Thyroid gland (tissue), 4 donors: ENCODE measurements at regions not wholly inside any gene's neighbourhood (a gene's known extent, or its start where the extent isn't known, plus 50 kb on each side); places are given as distances from the start of the nearest gene placed in this dataset.
"Not testable (repeated sequence)": the region's sequence is repeated elsewhere in the genome, so short reads cannot be mapped to it uniquely, and the experiment has no call there.

Experiments
- DNase-seq, 2 donors: peaks; one replicate each; pipeline ENCODE4 v3.0.0-alpha.2; 2019
- H3K27ac ChIP-seq, 3 donors: fragments of 200-600 bp; sonication (generic); 1 replicate in 2 of 3; 2 replicates in 1 of 3; pipeline ENCODE4 v1.5.1; 2016 to 2019; ENCODE audit warnings: mild to moderate bottlenecking in 1 of 3, moderate library complexity in 1 of 3
- H3K27me3 ChIP-seq: fragments of 200-600 bp; sonication (generic); one replicate; pipeline ENCODE4 v1.5.1; 2019
- H3K36me3 ChIP-seq, 2 donors: fragments of 200-600 bp; sonication (generic); one replicate each; pipeline ENCODE4 v1.5.1; 2016 to 2019
- H3K4me1 ChIP-seq, 2 donors: fragments of 200-600 bp; sonication (generic); one replicate each; pipeline ENCODE4 v1.5.1; 2017 to 2019
- H3K4me3 ChIP-seq, 3 donors: fragments of 200-600 bp; sonication (generic); replicated peaks in 1 of 3; 1 replicate in 2 of 3; 2 replicates in 1 of 3; pipeline ENCODE4 v1.5.1; 2016; ENCODE audit warnings: mild to moderate bottlenecking in 1 of 3
- H3K9me3 ChIP-seq: fragments of 200-600 bp; sonication (generic); one replicate; pipeline ENCODE4 v1.5.1; 2017
- CTCF ChIP-seq, 6 experiments: fragments of 200-600 bp in 3 of 6; fragments of 450-650 bp in 3 of 6; sonication (generic) in 3 of 6; IDR thresholded peaks; one replicate each; pipeline ENCODE4 v1.5.1; 2016 to 2019; ENCODE audit warnings: antibody characterized with exemption in 6 of 6, mild to moderate bottlenecking in 2 of 6, inconsistent platforms in 1 of 6, moderate library complexity in 1 of 6
- POLR2A ChIP-seq, 2 donors: fragments of 450-650 bp; IDR thresholded peaks; one replicate each; pipeline ENCODE4 v1.6.1; 2017; ENCODE audit warnings: antibody characterized with exemption in 2 of 2, mild to moderate bottlenecking in 2 of 2, moderate library complexity in 1 of 2
- WGBS, 2 donors: methylation state at CpG; one replicate each; pipeline ENCODE4 v1.1.5; 2017; 5-methylcytosine and 5-hydroxymethylcytosine counted together
- intact Hi-C: fragments of 100-400 bp; cut with DNase I; formaldehyde crosslinking; loops from one replicate; pipeline ENCODE4 v1.15.1; 2023

DNA sequence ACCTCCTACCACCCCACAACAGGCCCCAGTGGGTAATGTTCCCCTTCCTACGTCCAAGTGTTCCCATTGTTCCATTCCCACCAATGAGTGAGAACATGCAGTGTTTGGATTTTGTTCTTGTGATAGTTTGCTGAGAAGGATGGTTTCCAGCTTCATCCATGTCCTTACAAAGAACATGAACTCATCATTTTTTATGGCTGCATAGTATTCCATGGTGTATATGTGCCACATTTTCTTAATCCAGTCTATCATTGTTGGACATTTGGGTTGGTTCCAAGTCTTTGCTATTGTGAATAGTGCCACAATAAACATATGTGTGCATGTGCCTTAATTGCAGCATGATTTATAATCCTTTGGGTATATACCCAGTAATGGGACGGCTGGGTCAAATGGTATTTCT, 81.6 kb downstream of the P2RY10 start:
- H3K9me3 ChIP-seq, DNase-seq, intact Hi-C loops, H3K4me1 ChIP-seq, H3K27ac ChIP-seq, H3K4me3 ChIP-seq, H3K36me3 ChIP-seq, H3K27me3 ChIP-seq: not testable (repeated sequence)
- WGBS, 2 donors, result 83% methylated on average over 2 of the region's 2 CpGs

GRCh38 chrX:79035421-79035820, 90.2 kb downstream of the P2RY10 start:
- Histone ChIP-seq H3K9me3 (no peaks in the 10 kb centered on the region), H3K4me3 (no peak overlapping the region), H3K27ac (peak overlapping the region in 1 of 3 donors; percentile 61), H3K36me3 (no peaks in the 10 kb centered on the region), H3K4me1 (peaks cover 6 to 11% of the 10 kb centered on the region in 2 donors), H3K27me3 (no peaks in the 10 kb centered on the region)
- WGBS, 2 donors, result 59 to 63% methylated on average over 1 of the region's 1 CpG
- TF ChIP-seq POLR2A (IDR thresholded peaks at IDR 0.05) (no peak), CTCF (IDR thresholded peaks at IDR 0.05) (no peak)
- DNase-seq, result no peak
- intact Hi-C loops, result no loop called here

- no peaks in the 10 kb centered on the region for H3K36me3 ChIP-seq
- no peak for DNase-seq
- peak overlapping the region; percentile 4 to 61 (median 39) for H3K27ac ChIP-seq
- no peaks in the 10 kb centered on the region for H3K27me3 ChIP-seq
- TF ChIP-seq POLR2A (IDR thresholded peaks at IDR 0.05), result no peak
- TF ChIP-seq CTCF (IDR thresholded peaks at IDR 0.05), result no peak
- H3K9me3 ChIP-seq, result no peaks in the 10 kb centered on the region
- 18 to 40% methylated on average over 4 of the region's 4 CpGs for WGBS, 2 donors
- intact Hi-C loops, result no loop called here
- H3K4me1 ChIP-seq, result peaks cover 6 to 11% of the 10 kb centered on the region in 2 donors
- no peak overlapping the region for H3K4me3 ChIP-seq
Measured at GRCh38 chrX:79036157-79036880, 91.1 kb downstream of the P2RY10 start.

- 67 to 75% methylated on average over 4 of the region's 5 CpGs for WGBS, 2 donors
- intact Hi-C loops, result no loop called here
Measured at GRCh38 chrX:79065696-79066095, 78.8 kb upstream of the GPR174 start.

DNA sequence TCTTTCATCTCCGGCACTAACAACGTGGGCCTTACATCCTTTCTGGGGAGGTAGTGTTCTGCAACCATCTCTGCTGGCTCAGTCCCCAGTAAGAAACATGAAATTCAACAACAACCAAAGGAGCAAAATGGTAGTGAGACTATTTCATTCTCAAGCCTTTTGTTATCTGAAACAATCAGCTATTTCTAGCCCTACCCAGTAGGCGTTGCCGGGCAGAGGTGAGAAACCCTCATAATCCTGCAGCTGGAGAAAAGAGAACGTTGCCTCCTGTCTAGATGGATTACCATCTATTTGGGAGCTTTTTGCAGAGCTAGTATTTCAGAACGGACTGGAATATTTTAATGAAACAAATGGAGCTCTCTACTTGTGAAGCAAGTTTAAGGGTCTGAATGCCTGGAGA, 66.4 kb upstream of the GPR174 start:
- DNase-seq, result no peak
- intact Hi-C loops, result no loop called here
- 89 to 90% methylated on average over 6 of the region's 6 CpGs for WGBS, 2 donors
- H3K4me1 ChIP-seq, result no peaks in the 10 kb centered on the region
- H3K4me3 ChIP-seq, result no peak overlapping the region
- H3K36me3 ChIP-seq, result no peaks in the 10 kb centered on the region
- no peak overlapping the region for H3K27ac ChIP-seq
- H3K27me3 ChIP-seq, result no peaks in the 10 kb centered on the region
- H3K9me3 ChIP-seq, result no peaks in the 10 kb centered on the region
- TF ChIP-seq CTCF (IDR thresholded peaks at IDR 0.05) (no peak), POLR2A (IDR thresholded peaks at IDR 0.05) (no peak)

More at GRCh38 chrX:79065696-79066095, 78.8 kb upstream of the GPR174 start:
- Histone ChIP-seq H3K36me3 (no peaks in the 10 kb centered on the region), H3K4me1 (no peaks in the 10 kb centered on the region), H3K4me3 (no peak overlapping the region), H3K9me3 (no peaks in the 10 kb centered on the region), H3K27me3 (no peaks in the 10 kb centered on the region), H3K27ac (no peak overlapping the region)
- TF ChIP-seq CTCF (IDR thresholded peaks at IDR 0.05) (no peak), POLR2A (IDR thresholded peaks at IDR 0.05) (no peak)
- no peak for DNase-seq
